Osteocyte (in vitro differentiated cells): ENCODE measurements at regions not wholly inside any gene's neighbourhood (a gene's known extent, or its start where the extent isn't known, plus 50 kb on each side); places are given as distances from the start of the nearest gene placed in this dataset.

Experiments
- DNase-seq: peaks from one replicate; pipeline ENCODE4 v3.0.0; 2021; ENCODE audit warnings: mixed read lengths; ENCODE audit not compliant: unreplicated experiment; ENCODE audit errors: extremely low spot score
- H3K27ac Mint-ChIP-seq: one replicate; pipeline ENCODE4 v1.8.0; 2021; ENCODE audit warnings: mild to moderate bottlenecking, mixed read lengths; ENCODE audit not compliant: unreplicated experiment
- H3K27me3 Mint-ChIP-seq: one replicate; pipeline ENCODE4 v1.8.0; 2021; ENCODE audit warnings: mixed read lengths; ENCODE audit not compliant: unreplicated experiment
- H3K36me3 Mint-ChIP-seq: one replicate; pipeline ENCODE4 v1.8.0; 2021; ENCODE audit warnings: mixed read lengths; ENCODE audit not compliant: unreplicated experiment
- H3K4me1 Mint-ChIP-seq: one replicate; pipeline ENCODE4 v1.8.0; 2021; ENCODE audit warnings: mixed read lengths; ENCODE audit not compliant: unreplicated experiment
- H3K4me3 Mint-ChIP-seq: one replicate; pipeline ENCODE4 v1.8.0; 2021; ENCODE audit warnings: mild to moderate bottlenecking, moderate library complexity, mixed read lengths; ENCODE audit not compliant: unreplicated experiment
- H3K9me3 Mint-ChIP-seq: one replicate; pipeline ENCODE4 v1.8.0; 2021; ENCODE audit warnings: mixed read lengths; ENCODE audit not compliant: unreplicated experiment
- CTCF ChIP-seq: fragments of 200-600 bp; sonication (generic); IDR thresholded peaks from 2 replicates; pipeline ENCODE4 v1.5.0; 2021; ENCODE audit warnings: antibody characterized with exemption, mild to moderate bottlenecking, moderate library complexity

GRCh38 chr1:66435541-66435940, 98.4 kb upstream of the SGIP1 start:
- Mint-ChIP-seq H3K4me3 (no peak overlapping the region), H3K9me3 (peaks cover 11% of the 10 kb centered on the region)

DNA sequence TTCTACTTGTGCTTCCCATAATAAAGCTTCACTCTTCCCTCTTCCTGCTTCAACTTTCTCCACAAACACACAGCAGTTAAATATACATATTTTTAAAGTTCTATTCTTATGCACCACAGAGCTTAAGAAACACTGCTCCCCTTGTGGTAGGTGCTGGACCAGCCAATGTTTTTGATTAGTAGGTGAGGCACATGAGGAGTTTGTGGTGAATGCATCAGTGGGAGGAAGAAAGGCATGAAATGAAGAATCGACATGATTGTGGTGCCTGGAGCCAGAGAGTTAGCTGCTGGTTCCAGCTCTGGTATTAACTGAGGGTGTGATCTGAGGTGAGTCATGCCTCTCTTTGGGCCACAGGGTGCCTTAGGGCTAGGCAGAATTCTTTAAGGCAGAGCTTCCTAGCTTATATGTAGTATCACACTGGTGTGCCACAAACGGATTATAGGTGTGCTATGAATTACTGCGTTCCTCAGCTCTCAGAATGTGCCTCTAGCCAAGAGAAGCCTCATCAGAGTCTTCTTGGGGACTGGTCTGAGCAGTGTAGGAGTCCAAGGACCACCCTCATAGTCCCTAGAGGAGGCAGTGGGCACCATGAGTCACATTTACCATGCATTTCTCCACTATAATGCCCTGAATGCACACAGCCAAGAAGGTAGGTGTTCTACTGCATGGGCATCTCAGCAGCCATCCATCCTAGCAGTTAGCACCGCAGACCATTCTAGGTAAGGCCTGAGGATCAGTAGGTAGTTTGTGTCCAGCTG, 97.4 kb upstream of the SGIP1 start:
- Mint-ChIP-seq H3K4me3 (no peak overlapping the region), H3K27me3 (no peaks in the 10 kb centered on the region), H3K36me3 (no peaks in the 10 kb centered on the region), H3K27ac (no peak overlapping the region), H3K9me3 (peaks cover under 1% of the 10 kb centered on the region), H3K4me1 (peaks cover 20% of the 10 kb centered on the region)
- no peak for DNase-seq
- TF ChIP-seq CTCF: peak; percentile 51

More at GRCh38 chr1:66435541-66435940, 98.4 kb upstream of the SGIP1 start:
- H3K36me3 Mint-ChIP-seq: no peaks in the 10 kb centered on the region
- no peak for TF ChIP-seq CTCF
- H3K27ac Mint-ChIP-seq: no peak overlapping the region
- peaks cover 20% of the 10 kb centered on the region for H3K4me1 Mint-ChIP-seq
- DNase-seq: no peak
- no peaks in the 10 kb centered on the region for H3K27me3 Mint-ChIP-seq

DNA sequence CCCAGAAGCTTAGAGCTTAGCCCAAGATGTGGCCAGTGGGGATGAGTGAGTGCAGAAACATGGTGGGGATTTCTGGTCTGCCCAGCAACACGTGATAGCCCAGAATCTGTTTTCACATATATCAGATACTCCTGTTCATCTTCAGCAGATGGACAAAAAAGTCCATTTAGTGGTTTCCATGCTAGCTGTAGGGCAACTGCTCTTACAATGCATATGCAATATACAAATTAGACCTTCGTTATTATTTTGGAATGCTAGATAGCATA, 96.9 kb upstream of the SGIP1 start:
- Mint-ChIP-seq H3K4me3 (no peak overlapping the region), H3K4me1 (peaks cover 21% of the 10 kb centered on the region), H3K27ac (no peak overlapping the region), H3K9me3 (no peaks in the 10 kb centered on the region), H3K27me3 (no peaks in the 10 kb centered on the region), H3K36me3 (no peaks in the 10 kb centered on the region)
- TF ChIP-seq CTCF: no peak
- DNase-seq: no peak

DNA sequence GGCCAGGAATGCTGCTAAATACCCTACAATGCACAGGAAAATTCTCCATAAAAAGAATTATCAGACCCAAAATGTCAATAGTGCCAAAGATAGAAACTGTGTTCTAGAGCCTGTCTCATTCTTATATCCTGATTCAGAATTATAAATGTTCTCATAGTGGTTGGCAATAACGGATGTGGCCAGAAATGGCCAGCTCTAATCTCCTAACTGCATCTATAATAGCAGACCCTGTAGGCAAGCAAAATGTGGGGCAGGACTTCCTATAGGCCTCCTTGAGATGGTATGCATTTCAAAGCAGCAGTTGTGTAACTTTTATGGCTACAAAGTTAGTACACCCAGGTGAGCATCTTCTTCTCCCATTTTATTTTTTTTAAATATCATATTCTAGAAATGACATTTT, 95.9 kb upstream of the SGIP1 start:
- Mint-ChIP-seq H3K9me3 (no peaks in the 10 kb centered on the region), H3K36me3 (no peaks in the 10 kb centered on the region), H3K27ac (no peak overlapping the region), H3K4me3 (no peak overlapping the region), H3K4me1 (peaks cover 21% of the 10 kb centered on the region), H3K27me3 (no peaks in the 10 kb centered on the region)
- TF ChIP-seq CTCF: no peak
- DNase-seq: no peak

DNA sequence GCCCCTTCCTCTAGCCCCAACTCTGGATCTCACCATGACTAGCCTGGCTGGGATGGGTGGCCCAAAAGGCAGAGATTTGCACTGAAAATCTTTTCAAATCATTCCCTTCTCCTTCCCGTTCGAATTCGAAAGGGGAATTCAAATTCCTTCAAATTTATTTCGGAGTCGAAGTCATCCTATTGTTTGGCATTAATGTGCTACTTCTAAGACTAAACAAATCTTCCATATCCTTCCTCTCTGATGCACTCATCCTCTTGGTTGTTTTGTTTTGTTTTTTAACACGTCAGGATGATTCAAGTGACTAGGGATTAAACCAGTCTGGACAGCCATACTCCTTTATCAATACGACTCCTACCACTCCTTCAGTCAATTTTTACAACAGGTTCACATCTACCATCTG, 95.5 kb upstream of the SGIP1 start:
- Mint-ChIP-seq H3K4me1 (peaks cover 21% of the 10 kb centered on the region), H3K36me3 (no peaks in the 10 kb centered on the region), H3K27ac (no peak overlapping the region)

More for the DNA sequence above, 95.5 kb upstream of the SGIP1 start:
- no peaks in the 10 kb centered on the region for H3K27me3 Mint-ChIP-seq
- DNase-seq: no peak
- H3K9me3 Mint-ChIP-seq: no peaks in the 10 kb centered on the region
- no peak overlapping the region for H3K4me3 Mint-ChIP-seq
- no peak for TF ChIP-seq CTCF
